Ishikawa (cell line): ENCODE measurements at regions not wholly inside any gene's neighbourhood (a gene's known extent, or its start where the extent isn't known, plus 50 kb on each side); places are given as distances from the start of the nearest gene placed in this dataset.

Experiments used
- CEBPB ChIP-seq: IDR thresholded peaks from 2 replicates; pipeline ENCODE4 v1.6.1; 2012
- EGR1 ChIP-seq: IDR thresholded peaks from 2 replicates; pipeline ENCODE4 v1.6.1; 2012
- EP300 ChIP-seq: IDR thresholded peaks from 2 replicates; pipeline ENCODE4 v1.6.1; 2012; ENCODE audit warnings: borderline replicate concordance
- NFIC ChIP-seq: IDR thresholded peaks from 2 replicates; pipeline ENCODE4 v1.6.1; 2012
- RAD21 ChIP-seq: IDR thresholded peaks from 2 replicates; pipeline ENCODE4 v1.6.1; 2012; ENCODE audit warnings: low read depth
- TAF1 ChIP-seq: IDR thresholded peaks from 2 replicates; pipeline ENCODE4 v1.6.1; 2012; ENCODE audit warnings: low read depth, mild to moderate bottlenecking
- TEAD4 ChIP-seq: IDR thresholded peaks from 2 replicates; pipeline ENCODE4 v1.6.1; 2012
- YY1 ChIP-seq: IDR thresholded peaks from 2 replicates; pipeline ENCODE4 v1.6.1; 2012; ENCODE audit warnings: low read depth
- TF ChIP-seq, protein P1 (sequence below): IDR thresholded peaks from 2 replicates; pipeline ENCODE4 v1.6.1; 2012
- TF ChIP-seq, protein P2 (sequence below): IDR thresholded peaks from 2 replicates; pipeline ENCODE4 v1.6.1; 2012; ENCODE audit warnings: low read depth, mild to moderate bottlenecking

DNA sequence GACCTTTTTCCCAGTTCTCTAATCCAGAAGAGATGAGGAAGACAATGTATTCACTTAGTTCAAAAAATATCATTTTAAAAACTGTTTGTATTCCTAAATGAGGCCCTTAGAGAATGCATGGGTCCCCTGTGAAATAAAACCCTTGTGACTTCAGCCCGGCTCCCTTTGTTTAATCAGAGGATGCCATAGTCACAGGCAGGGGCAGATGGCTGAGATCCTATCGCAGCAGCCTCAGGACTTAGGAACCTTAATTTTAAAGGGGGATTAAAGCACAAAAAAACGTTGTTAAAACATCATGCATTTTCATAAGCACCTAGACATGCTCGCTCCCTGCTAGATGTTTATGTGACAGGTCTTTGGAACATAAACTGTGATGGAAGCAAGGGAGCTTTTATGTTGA lies 176.6 kb downstream of the IL20RB start:
- TF ChIP-seq CEBPB (no peak), EGR1 (no peak), TAF1 (no peak), YY1 (no peak), TEAD4 (no peak), NFIC (no peak), RAD21 (no peak), EP300 (no peak)
- TF ChIP-seq, protein P1, sequence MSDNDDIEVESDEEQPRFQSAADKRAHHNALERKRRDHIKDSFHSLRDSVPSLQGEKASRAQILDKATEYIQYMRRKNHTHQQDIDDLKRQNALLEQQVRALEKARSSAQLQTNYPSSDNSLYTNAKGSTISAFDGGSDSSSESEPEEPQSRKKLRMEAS, result no peak
- TF ChIP-seq, protein P2, sequence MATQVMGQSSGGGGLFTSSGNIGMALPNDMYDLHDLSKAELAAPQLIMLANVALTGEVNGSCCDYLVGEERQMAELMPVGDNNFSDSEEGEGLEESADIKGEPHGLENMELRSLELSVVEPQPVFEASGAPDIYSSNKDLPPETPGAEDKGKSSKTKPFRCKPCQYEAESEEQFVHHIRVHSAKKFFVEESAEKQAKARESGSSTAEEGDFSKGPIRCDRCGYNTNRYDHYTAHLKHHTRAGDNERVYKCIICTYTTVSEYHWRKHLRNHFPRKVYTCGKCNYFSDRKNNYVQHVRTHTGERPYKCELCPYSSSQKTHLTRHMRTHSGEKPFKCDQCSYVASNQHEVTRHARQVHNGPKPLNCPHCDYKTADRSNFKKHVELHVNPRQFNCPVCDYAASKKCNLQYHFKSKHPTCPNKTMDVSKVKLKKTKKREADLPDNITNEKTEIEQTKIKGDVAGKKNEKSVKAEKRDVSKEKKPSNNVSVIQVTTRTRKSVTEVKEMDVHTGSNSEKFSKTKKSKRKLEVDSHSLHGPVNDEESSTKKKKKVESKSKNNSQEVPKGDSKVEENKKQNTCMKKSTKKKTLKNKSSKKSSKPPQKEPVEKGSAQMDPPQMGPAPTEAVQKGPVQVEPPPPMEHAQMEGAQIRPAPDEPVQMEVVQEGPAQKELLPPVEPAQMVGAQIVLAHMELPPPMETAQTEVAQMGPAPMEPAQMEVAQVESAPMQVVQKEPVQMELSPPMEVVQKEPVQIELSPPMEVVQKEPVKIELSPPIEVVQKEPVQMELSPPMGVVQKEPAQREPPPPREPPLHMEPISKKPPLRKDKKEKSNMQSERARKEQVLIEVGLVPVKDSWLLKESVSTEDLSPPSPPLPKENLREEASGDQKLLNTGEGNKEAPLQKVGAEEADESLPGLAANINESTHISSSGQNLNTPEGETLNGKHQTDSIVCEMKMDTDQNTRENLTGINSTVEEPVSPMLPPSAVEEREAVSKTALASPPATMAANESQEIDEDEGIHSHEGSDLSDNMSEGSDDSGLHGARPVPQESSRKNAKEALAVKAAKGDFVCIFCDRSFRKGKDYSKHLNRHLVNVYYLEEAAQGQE, result no peak
